Activated effector memory CD4-positive, alpha-beta T cell treated with anti-CD3 and anti-CD28 coated beads, Interleukin-2, amount 50 U/mL, for 16 hours (primary cell): ENCODE measurements at regions not wholly inside any gene's neighbourhood (a gene's known extent, or its start where the extent isn't known, plus 50 kb on each side); places are given as distances from the start of the nearest gene placed in this dataset.

Experiments
- DNase-seq: peaks from one replicate; pipeline ENCODE4 v3.0.0-alpha.2; 2020

DNA sequence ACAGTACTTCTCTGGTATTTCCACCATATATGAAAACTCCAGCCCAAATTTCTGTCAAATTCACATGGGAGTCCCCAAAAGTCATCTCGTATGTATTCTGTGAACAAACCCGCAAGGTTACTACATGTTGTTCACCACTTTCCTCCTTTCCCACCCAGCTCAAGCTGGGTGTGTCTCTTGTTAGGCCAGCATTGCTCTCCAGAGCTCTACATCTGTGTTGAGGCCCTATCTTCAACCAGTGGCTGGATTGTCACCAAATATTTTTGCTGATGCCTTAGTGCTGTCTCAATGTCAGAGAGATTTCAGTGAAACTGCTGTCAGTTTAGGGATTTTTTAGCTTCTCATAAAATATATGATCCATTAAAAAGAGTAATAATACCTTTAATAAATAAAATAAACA is 230.9 kb downstream of the BTG1 start:
- no peak for DNase-seq

DNA sequence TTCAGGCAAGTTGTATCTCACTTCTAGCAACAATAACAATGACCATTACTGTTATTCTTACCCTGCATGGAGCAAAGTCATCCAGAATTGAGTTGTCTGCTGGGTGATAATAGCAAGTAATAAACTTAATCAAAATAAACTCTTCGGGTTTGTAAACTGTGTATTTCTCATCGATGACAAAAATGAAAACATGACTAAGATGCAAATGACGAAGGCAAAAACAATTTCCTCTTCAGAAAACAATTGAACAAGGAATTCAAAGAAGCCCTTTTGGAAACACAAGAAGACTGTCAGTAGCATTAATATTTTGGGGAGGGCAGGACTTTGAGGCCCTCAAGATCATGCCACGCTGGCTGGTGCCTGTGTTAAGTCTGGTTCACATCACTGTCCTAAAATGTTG is 232.0 kb downstream of the BTG1 start:
- no peak for DNase-seq

DNA sequence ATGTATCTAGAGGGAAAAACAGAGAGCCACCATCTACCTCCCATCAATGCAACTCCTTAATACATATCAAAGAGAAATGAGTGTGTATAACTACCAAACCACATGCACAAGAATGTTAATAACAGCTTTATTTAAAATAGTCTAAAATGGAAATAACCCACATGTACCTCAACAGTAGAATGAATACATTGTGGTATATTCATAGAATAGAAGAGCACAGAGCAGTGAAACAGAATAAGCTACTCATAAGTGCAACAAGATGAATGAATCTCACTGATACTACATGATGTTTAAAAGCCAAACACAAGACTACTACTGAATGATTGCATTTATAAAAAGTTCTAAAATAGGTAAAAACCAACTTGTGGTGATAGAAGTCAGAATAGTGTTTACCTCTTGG is 232.5 kb downstream of the BTG1 start:
- DNase-seq: no peak

DNA sequence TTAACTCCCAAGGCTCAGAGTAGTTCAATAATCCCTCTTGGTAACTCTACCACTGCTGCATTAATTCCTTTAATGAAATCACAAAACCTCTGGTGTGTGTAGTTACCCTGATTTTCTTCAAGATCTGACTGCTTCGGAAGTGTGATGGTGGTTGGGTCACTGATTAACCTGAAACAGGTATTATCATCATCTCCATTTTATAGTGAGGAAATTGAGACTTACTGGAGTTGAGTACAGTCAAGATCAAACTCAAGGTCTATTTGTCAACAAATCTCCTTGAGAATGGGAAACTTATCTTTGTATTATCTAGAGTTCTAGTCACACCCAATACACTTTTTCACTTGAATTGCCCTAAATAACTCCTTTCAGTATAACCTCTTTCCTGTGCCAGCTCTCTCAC is 233.5 kb downstream of the BTG1 start:
- no peak for DNase-seq

DNA sequence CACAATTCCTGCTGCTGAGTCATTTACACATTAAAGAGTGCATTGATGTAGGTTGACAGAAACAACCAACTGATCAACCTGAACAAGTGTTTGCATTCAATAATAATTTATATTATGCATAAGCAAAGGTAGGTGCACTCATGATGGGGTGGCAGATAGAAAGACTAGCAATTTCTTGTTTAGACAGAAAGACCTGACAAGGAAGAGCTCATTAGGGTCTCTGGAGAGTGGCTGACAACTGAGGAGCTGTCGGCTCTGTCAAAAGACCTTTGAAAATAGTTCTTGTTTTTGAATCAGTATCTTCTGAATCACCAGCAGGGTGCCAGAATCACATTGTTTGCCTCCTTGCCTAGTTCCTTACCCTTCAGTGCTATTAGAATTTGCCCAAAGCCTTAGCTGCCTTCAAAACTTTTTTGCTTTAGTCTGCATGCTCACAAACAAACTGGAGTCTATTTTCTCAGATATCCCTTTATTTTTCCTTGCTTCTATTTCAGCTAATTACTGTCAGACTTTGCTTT is 234.7 kb downstream of the BTG1 start:
- DNase-seq: no peak

DNA sequence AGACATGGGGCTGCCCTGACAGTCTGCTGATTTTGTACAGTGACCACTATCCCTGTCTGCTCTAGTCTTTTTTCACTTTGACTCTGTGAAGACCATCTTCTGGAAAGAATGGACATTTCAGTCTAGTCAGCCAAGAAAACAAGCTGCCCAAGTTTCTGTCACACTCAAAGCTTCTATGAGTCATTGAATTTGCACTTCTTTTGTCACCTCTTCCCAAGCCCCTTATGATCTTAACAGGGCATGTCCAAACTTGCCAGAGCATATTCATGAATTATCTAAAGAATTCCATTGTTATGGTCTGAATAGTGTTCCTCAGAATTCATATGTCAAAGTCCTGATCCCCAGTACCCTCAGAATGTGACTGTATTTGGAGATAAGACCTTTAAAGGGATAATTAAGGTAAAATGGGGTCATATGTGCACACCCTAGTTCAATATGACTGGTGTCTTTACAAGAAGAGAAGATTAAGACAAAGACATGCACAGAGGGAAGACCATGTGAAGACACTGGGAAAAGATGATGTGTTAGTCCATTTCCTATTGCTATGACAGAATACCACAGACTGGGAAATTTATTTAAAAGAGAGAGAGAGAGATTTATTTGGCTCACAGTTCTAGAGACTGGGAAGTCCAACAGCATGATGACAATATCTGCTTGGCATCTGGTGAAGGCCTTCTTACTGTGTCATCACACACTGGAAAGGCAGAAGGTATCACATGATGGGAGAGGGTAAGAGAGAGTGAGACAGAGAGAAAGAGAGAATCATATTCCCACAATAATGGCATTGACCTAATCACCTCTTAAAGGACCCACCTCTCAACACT is 242.6 kb downstream of the BTG1 start:
- no peak for DNase-seq

DNA sequence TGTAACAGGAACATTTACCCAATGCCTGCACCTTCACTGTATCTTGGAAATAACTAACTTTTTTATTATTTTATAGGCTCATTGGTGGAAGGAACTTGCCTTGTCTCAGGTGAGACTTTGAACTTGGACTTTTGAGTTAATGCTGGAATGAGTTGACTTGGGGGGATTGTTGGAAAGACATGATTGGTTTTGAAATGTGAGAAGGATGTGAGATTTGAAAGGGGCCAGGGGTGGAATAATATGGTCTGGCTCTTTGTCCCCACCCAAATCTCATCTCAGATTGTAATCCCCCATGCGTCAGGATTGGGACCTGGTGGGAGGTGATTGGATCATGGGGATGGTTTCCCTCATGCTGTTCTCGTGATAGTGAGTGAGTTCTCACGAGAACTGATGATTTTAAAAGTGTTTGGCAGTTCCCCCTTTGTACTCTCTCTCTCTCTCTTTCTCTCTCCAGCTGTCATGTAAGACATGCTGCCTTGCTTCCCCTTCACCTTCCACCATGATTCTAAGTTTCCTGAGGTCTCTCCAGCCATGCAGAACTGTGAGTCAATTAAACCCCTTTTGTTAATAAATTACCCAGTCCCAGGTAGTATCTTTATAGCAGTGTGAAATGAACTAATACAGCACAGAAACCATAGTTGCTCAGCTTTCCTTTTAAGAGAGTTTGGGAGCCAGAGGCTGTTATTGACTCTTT is 244.1 kb downstream of the BTG1 start:
- no peak for DNase-seq

GRCh38 chr12:91900971-91901370 is 244.7 kb downstream of the BTG1 start:
- no peak for DNase-seq

DNA sequence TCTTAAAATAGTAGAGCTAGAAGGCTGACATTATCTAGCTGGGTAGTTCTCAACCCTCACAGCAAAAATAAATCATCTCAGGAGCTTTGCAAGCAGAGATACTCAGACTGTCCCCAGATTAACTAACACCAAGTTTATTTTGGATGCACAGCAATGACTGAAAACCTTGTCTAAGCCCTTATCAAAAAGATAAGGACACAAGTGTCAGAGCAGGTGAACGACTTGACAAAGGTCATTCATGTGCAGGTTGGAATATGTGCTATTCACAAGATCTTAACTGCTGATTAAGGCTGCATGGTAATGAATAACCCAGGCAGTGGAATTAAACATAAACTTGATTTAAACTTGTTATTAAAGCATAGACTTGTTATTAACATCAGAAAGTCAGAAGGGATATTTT is 246.6 kb downstream of the BTG1 start:
- no peak for DNase-seq

DNA sequence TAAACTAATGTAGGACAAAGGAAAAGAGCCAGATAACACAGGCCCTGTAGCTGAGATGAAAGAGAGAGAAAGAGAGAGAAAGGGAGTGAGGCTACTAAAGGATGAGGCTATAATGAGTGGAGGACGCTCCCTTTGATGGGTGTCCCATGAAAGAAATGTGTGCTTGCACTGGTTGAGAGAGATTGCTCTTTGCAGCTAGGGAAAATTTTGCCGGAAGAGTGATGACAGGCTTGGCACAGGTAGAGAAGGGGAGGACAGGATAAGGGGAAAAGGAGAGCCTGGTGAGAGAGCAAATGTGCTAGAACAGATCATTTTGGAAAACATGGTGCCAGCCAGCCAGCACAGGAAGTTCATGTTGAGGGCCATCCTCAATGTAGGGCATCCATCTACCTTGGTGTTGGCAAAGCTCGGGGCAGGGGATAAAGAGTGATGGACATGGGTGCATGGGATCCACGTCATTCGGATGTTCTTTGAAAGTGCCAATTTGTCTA is 248.6 kb downstream of the BTG1 start:
- DNase-seq: no peak

DNA sequence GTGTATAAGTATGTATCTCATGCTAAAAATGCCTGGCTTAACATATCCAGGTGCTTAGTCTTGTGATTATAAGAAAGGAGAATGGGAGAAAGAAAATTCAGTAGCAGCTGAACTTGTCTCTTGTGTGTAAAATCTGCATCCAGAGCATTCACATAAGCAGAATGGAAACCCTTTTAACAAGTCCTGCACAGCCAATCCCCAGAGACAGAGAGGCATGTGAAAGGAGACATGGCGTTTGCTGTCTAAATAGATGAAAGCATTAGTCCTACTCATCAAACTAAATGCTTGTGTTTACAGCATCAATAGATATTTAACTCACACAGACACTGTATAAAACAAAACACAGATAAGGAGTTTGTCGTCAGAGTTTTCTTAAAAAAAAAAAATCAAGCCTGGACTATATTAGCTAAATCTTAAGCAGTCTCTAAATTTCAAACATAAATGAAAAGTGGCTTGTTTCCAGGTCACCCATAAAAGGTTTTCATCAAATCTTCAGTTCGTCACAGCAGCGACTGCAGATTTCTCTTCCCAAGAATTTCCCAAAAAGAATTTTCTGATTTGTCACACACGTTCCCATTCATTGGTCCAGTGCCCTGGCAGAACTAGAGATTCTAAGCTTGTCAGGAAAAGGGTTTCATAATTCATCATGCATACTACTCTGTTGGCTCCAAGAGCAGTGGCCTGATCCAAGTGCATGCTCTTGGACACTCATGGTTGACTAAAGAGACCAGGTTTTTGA is 249.2 kb downstream of the BTG1 start:
- DNase-seq: no peak

- DNase-seq: no peak
Observed at GRCh38 chr12:91894911-91895310, 250.7 kb downstream of the BTG1 start.

DNA sequence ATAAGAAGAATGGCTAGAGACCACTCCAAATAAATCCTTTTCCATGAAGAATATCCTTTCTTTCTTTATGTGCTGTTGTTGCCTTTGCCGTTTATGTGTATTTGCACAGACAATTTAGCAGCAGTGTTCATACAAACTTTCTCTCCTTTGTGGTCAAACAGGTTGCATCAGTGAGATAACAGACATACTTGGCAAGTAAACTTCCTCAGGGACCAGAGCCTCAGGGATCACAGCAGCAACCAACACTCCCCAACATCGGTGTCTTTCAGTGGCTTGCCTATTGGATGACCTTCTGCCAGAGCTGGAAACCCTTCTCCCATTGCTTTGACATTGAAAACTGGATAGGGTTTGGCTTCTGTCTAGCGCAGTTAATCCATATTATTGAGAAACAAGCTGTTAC is 252.2 kb downstream of the BTG1 start:
- DNase-seq: no peak

GRCh38 chr12:91892081-91892855 is 253.4 kb downstream of the BTG1 start:
- DNase-seq: no peak

DNA sequence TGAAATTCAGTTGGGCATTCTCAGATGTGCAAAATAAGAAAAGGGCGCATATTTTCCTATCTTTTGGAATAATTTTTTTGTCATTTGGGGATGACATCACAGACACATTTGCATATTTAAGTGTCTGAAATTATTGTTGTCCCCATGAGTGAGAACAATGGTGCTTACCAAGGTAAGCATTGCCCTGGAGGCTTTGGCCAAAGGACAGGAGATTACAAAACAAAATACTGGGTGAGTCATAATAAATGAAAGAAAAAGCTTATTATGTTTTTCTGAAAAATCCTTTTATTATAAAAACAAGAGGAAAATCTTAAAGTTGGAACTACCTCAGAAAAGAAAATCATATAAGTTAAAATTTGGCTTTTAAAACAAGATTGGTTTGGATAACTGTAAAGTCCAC is 254.9 kb downstream of the BTG1 start:
- DNase-seq: no peak

DNA sequence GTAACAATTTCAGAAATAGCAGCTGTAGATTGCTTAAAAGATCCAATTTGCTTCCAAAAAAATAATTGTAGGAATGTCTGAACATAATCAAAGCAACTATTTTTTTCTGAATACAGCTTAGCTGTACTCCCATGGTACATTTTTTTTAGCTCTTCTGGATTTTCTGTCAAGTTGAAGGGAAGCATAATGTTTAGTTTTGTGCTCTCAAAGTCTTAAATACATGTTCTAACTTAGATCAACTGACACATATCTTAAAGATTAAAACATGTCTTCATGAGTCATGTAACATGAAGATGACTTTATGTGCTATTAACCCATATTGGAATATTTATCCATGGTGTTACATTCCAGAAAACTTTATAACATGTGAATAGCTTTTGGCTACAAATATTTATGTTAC is 255.7 kb downstream of the BTG1 start:
- no peak for DNase-seq

DNA sequence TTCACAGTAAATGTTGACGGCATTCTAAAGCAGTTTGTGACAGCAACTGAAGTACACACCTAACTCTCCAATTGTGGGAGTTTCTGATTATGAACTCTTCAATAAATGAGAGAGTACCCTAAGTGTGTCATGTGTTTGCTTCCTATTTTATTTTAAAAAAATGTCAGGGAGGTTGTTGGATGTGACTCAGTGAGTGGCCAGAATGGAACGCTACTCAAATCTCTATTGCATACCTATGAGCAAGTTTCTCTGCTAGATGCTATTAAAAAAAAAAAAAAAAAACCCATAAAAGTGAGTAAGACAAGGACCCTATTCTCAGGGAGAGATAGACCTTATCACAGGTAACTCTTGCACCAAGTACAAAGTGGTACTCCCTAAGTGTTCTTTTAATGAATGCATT is 256.6 kb downstream of the BTG1 start:
- DNase-seq: no peak

GRCh38 chr12:91887957-91888356 is 257.7 kb downstream of the BTG1 start:
- no peak for DNase-seq

- DNase-seq: no peak
Observed at GRCh38 chr12:91885851-91886731, 259.6 kb downstream of the BTG1 start.

DNA sequence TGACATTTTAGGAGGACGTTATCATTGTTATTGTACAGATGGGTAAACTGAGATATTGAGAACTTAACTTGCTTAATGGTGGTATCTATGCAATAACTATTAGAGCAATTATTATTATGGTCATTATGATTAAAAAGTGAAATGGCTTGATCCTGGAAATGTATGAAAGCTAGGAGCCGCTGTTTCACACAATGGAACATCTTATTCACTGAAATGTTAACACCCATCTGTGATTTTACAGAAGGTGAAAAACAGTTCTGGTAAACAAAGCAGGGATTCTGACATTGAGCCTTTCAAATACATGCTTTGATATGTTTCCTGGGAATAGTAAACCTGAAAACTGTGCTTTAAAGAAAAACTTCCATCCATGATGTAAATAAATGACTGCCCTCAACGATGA is 261.4 kb downstream of the BTG1 start:
- DNase-seq: no peak

- no peak for DNase-seq
Observed at GRCh38 chr12:91883811-91884210, 261.8 kb downstream of the BTG1 start.

DNA sequence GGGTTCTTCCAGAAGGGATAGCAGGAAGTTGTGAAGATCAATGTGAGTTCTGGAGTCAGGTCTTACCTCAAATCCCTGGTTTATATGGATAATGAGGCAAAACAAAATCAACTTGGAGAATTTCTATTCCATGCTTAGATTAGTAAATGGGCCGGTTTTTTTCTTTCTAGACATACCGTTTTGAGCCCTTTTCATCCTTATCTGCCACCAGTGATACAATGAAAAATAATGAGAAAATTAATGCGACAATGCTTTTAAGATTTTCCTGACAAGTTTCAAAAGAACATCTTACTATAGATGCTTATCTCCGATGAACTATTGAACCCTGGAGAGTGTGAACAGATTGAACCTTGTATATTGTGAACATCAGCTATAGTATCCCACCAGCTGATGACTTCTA is 262.7 kb downstream of the BTG1 start:
- no peak for DNase-seq
